ENCODE measurements at regions not wholly inside any gene's neighbourhood (a gene's known extent, or its start where the extent isn't known, plus 50 kb on each side); places are given as distances from the start of the nearest gene placed in this dataset.

- DNase-seq: no peak
These were observed 1162.2 kb downstream of the BRD1 start for GRCh38 chr22:48665311-48665995.

DNA sequence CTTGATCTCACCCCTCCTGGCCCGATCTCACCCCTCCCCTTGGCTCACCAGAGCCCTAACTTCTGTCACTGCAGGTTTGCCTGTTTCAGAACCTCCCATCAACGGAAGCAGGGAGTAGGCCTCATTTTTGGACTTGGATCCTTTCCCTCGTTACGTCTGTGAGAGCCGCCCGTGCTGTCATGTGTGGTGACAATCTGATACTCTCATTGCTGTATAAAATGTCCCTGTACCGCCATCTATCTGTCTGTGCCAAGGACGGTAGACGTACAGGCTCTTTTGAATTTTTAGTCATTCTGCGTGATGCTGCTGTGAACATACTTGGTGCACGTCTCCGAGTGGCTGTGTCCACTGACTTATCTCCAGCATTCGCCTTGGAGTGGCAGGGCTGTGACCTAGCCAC, 1163.1 kb downstream of the BRD1 start:
- no peak for DNase-seq

- no peak for DNase-seq
These were observed 1164.4 kb downstream of the BRD1 start for GRCh38 chr22:48663297-48663696.

DNA sequence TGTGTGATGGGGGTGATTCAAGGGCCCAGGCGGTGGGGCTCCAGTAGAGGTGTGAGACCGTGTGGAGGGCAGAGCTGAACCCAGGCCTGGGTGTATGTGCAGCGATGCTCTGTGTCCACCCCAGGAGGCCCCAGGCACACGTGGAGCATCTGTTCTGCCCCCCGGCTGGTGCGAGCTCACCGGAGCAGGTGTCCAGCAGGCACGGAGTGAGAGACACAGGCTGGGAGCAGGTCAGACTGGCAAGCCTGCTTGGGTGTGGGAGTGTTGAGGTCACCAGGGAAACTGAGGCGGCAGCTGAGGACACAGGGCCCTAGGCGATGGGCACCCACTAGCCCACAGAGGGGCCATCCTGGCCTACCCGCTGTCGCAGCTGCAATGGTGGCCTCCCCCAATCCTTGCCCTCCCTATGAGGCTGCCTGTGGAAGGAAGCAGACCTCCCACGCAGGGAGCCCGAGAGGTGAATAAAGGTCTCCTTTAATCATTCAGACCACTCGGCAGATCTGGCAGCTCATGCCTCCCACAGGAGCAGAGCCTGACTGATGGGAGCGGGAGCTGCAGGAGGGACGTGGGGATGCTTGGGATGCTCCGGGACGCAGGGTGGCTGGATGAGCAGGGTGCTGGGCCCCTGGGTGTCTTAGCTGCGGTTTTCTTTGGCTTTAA, 1165.1 kb downstream of the BRD1 start:
- no peak for DNase-seq

DNA sequence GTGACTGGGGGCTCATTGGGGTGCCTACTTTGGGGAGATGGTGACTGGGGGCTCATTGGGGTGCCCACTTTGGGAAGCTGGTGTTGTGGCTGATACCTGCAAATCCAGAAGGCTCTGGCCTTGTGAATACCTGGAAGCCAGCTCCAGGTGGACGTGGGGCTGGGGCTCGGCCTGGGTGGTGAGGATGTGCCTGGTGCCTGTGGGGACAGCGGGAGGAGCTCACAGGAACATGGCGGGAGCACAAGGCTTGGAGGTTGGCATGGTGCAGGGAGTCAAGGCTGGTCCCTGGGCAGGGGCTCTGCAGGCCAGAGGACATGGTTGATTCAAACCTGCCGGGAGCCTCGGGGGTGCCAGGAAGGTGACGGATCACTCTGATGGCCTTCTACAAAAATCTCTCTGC, 1165.7 kb downstream of the BRD1 start:
- DNase-seq: no peak

- no peak for DNase-seq
These were observed 1166.6 kb downstream of the BRD1 start for GRCh38 chr22:48660790-48661740.

DNA sequence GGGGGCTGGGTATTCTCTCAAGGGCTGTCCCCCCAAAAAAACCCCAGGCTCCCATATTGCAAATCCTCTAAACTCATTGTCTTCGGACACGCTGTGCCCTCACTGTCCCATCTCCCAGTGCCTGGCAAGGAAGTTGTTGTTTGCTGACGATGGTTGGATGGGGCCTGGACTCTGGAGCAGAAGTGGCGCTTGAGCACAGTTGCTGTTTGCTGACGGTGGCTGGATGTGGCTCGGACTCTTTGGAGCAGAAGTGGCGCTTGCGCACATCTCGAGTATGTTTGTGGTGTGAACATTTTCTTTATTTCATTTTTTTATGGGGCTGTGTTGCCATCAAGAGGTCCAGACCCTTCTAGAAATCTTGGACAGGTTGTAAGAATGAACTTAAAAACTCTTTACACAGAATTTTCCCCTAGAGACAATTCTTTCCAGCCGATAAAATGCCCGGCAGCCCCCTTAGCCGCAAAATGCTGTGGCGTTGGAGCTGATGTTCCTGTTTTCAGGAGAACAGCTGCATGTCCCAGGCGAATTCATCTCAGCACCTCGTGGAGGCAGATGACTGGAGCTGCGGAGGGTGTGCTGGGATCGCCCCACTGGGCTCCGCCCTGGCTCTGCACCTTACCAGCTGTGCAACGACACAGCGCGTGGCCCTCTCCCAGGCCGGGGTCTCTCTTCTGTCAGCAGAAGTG, 1167.4 kb downstream of the BRD1 start:
- DNase-seq: no peak

DNA sequence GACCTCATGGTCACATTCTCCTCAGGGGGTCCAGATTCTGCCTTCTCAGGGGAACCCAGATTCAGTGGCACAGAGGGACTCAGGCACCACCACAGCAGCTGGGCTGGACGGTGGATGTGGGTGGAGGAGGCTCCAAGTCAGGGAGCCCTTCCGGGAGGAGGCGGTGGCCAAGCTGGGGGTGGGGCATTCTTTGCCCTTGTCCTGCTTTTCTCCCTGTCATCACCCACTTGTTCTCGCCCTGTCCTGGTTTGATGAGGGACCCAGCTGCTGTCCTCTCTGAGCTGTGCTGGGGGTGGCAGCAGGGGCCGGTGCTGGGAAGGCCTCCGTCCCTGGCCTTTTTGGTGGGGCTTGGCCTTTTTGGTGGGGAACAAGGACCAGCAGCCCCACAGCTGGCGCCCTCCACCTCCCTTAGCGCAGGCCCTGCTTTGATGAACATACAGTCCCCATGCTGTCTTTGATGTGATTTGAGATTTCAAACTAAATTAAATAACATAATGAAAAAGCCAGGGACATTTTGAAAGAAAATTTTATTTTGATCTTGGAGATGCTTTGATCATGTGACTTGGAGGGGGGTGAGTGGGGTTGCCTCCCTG, 1168.2 kb downstream of the BRD1 start:
- DNase-seq: no peak

- DNase-seq: no peak
These were observed 1168.8 kb downstream of the BRD1 start for GRCh38 chr22:48658871-48659270.

DNA sequence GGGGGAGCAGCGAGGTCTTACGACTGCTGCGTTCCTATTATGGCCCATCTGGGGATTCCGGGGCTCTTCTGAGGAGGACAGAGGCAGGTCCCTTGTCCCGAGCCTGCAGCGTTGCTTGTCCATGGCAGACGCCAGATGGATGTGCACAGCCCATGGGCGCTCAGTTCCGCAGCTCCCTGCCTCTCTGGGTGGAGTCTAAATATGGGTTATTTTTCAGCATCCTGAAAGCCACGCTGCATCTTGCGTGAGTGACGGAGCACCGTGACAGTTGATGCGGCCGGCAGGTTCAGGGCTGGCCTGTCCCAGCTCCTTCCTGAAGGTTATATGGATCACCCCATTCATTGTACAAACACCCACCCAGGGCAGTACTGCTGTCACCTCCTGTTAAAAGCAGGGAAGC, 1169.4 kb downstream of the BRD1 start:
- no peak for DNase-seq

DNA sequence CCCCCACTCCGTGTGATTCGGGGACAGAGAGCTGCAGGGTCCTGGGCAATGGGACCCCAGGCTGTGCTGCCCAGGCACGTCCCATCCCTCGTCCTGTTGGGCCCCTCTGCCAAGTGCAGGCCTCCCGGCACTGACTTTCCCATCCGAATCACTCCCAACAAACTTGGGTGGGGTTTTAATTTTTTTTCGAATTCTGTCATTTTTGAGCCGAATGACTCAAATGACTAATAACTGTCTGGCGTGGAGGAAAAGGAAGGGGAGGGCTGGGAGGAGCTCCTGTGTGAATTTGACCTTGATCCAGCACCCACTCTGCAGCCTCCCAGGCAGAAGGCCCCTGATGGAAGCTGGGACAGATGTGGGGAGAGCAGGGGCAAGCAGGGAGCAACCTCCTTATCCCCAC, 1173.2 kb downstream of the BRD1 start:
- no peak for DNase-seq

GRCh38 chr22:48653929-48654328, 1173.7 kb downstream of the BRD1 start:
- DNase-seq: no peak

DNA sequence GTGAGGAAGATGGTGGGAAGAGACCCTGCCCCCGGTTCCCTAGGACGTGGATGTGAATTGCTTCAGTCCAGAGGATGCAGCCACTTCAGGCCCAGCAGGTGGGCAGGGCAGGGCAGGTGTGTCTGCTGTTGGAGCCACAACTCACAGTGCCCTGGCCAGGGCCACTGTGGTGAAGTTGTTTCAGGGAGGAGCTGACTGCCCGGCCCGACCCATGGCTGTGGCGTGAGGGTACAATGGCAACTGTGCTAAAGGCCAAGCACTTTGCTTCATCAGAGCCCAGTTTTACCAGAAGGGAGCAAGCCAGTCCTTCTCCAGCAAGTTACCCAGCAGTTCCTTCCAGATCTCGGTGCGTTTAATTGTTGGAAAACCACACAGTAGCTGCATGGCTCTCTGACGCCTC, 1174.4 kb downstream of the BRD1 start:
- DNase-seq: no peak

GRCh38 chr22:48652796-48653195, 1174.9 kb downstream of the BRD1 start:
- no peak for DNase-seq

GRCh38 chr22:48651981-48652538, 1175.6 kb downstream of the BRD1 start:
- no peak for DNase-seq

GRCh38 chr22:48651036-48651890, 1176.4 kb downstream of the BRD1 start:
- DNase-seq: no peak

DNA sequence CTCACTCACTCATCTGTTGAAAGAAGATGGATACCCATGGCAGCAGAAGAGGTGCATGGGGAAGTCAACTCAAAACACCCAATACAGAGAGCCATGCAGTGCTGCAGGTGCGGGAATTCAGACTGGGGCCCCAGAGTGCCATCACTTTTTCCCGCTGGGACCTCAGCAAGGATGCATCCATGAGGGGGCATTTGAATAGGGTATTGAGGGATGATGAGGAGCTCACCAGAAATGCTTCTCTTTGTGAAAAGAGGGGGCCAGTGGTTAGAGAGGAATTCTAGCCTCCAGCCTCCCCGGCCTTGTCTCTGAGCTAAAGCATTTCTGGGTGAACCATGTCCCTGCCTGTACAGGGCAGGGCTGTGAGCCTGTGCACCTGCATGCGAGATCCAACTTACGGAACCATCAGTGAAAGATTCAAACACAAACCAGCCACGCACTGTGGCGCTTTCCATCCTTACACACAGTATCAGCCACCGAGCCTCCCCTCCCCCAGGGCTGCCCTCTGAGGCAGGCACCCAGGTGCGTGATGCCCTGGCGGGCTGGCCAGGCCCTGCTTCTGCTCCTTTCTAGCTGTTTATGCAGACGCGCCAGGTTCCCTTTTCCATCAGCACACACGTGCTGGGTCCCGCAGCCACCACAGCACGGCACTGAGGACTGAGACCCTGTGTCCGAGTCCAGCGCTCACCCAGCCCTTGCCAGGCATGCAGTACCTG, 1177.2 kb downstream of the BRD1 start:
- DNase-seq: no peak

DNA sequence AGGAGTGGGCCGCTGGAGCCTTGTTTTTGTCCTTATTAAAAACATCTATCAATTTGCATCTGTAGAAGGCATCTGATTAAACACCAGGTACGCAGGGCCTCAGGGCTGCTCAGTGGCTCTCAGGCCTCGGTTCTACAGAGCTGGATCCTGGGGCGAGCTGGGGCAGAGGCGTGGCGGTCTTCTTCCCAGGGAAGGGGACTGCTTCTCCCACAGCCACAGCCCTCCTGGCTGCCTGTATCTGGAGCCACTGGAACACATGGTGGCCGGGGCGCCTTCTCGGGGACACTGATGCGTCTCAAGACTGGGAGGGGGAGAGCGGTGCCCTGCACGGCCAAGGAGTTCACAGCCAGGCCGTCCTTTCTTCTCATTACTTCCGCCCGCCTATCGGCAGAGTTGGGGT, 1178.2 kb downstream of the BRD1 start:
- DNase-seq: no peak

DNA sequence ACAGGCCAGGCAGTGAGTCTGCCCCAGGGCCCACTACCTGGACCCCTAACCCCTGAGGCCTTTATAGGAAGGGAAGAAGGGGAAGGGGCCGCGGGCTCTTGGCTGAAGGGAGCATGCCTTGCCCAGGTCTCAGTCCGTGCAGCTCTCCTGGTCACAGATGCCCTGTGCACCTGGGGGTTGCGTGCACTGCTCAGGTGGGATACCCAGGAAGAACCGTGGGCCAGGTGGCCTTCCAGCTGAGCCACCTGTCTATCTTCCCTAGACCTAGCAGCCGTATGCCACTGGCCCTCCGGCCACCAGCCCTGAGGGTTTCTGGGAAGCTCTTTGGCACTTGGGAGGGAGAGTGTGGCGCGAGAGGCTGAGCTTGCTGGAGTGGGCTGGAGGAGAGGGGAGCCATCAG, 1178.6 kb downstream of the BRD1 start:
- no peak for DNase-seq

DNA sequence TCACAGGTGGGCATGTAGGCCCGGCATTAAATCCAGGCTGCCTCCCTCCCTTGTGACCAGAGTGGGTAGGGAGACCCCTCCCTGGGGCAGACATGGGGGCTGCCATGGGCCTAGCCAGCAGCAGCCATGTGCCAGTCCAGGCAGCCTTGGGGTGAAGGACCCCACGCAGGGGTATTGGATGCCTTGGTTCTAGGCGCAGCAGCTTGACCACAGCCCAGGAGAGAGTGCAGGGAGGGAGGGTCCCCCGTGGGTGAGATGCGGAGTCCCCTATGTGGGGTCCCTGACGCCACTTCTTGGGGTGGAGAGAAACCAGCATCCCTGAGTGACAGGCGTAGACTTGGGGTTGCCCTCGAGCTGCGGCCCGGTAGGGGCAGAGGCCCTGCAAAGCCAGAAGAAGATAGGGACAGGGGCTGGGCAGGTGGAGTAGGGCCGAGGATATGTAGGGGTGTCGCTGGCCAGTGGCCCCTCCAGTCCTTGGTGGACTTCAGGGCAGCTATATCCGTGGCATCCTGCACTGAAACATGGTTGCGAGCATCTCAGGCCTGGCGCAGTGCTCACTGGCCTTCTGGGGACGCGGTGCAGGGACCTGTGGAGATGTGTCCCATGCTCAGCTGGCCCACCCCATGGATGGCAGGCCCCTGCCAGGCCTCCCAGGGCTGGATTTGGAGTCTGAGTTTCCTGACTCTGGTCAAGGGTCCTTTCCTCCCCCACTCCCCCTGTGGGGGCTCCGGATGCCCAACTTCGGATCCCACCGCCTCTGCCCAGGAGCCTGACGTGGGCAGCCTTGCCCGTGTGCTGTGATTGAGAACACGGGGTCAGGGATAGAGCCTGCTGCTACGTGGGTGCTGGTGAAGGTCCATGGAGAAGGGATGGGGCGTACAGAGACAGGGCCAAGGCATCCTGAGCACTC, 1179.8 kb downstream of the BRD1 start:
- DNase-seq: no peak

Data from amniotic stem cell (primary cell).